Fibroblast of lung (primary cell): ENCODE measurements at regions not wholly inside any gene's neighbourhood (a gene's known extent, or its start where the extent isn't known, plus 50 kb on each side); places are given as distances from the start of the nearest gene placed in this dataset.

Source experiments
- EZH2 ChIP-seq: IDR thresholded peaks from 2 replicates; pipeline ENCODE4 v1.5.1; 2012; ENCODE audit warnings: low read length, control low read depth, mild to moderate bottlenecking; ENCODE audit errors: missing control alignments
- TF ChIP-seq, protein P1 (sequence below), 2 donors: IDR thresholded peaks in 1 of 2; conservative IDR thresholded peaks in 1 of 2; 1 replicate in 1 of 2; 2 replicates in 1 of 2; pipeline ENCODE4 v1.5.1; 2011 to 2012; ENCODE audit warnings: low read length in 2 of 2, control low read depth in 1 of 2, inconsistent platforms in 1 of 2, low read depth in 1 of 2, mild to moderate bottlenecking in 1 of 2

DNA sequence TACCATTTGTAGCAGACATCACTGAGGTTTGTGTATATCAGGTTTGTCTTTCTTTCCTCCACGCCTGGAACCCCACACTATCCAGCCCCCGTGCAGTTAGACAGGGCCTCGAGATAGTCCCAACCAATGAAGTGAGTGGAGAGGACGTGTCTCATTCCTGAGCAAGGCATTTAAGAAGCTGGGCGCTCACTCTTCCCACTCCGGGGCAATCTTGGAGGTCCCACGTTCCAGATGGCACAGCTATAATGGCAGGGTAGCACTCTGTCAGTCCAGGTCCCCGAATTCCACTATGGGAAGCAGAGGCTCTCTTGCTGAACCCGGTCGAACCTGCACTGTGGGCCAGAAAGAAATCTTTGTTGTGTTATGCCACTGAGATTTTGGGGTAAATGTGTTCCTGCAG, 57.3 kb upstream of the CSF3R start:
- TF ChIP-seq, protein P1, sequence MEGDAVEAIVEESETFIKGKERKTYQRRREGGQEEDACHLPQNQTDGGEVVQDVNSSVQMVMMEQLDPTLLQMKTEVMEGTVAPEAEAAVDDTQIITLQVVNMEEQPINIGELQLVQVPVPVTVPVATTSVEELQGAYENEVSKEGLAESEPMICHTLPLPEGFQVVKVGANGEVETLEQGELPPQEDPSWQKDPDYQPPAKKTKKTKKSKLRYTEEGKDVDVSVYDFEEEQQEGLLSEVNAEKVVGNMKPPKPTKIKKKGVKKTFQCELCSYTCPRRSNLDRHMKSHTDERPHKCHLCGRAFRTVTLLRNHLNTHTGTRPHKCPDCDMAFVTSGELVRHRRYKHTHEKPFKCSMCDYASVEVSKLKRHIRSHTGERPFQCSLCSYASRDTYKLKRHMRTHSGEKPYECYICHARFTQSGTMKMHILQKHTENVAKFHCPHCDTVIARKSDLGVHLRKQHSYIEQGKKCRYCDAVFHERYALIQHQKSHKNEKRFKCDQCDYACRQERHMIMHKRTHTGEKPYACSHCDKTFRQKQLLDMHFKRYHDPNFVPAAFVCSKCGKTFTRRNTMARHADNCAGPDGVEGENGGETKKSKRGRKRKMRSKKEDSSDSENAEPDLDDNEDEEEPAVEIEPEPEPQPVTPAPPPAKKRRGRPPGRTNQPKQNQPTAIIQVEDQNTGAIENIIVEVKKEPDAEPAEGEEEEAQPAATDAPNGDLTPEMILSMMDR (conservative IDR thresholded peaks at IDR 0.05 in 1 of 2, IDR thresholded peaks at IDR 0.05 in 1 of 2; ENCODE audit: low read depth in 1 of 2, low read length in 2 of 2), result no peak
- TF ChIP-seq EZH2, result no peak
